HG03442 (cell line): ENCODE measurements at regions not wholly inside any gene's neighbourhood (a gene's known extent, or its start where the extent isn't known, plus 50 kb on each side); places are given as distances from the start of the nearest gene placed in this dataset.
"Not testable (repeated sequence)": the region's sequence is repeated elsewhere in the genome, so short reads cannot be mapped to it uniquely, and the experiment has no call there.

Source experiments
- ATAC-seq: cut with Tn5 transposase; IDR thresholded peaks from one replicate; pipeline ENCODE4 v1.9.1; 2021; ENCODE audit warnings: mild to moderate bottlenecking, moderate library complexity; ENCODE audit not compliant: unreplicated experiment

- no peak for ATAC-seq
These were observed 50.0 kb upstream of the ALDH1B1 start for GRCh38 chr9:38342532-38342931.

GRCh38 chr9:38342096-38342495, 50.4 kb upstream of the ALDH1B1 start:
- ATAC-seq = no peak

- no peak for ATAC-seq
These were observed 53.0 kb upstream of the ALDH1B1 start for GRCh38 chr9:38339496-38339895.

- ATAC-seq = no peak
These were observed 53.4 kb upstream of the ALDH1B1 start for GRCh38 chr9:38339087-38339486.

- no peak for ATAC-seq
These were observed 54.0 kb upstream of the ALDH1B1 start for GRCh38 chr9:38338342-38339018.

GRCh38 chr9:38337706-38338264, 54.7 kb upstream of the ALDH1B1 start:
- no peak for ATAC-seq

GRCh38 chr9:38337181-38337580, 55.3 kb upstream of the ALDH1B1 start:
- no peak for ATAC-seq

- no peak for ATAC-seq
These were observed 56.2 kb upstream of the ALDH1B1 start for GRCh38 chr9:38336341-38336740.

GRCh38 chr9:38335686-38336085, 56.8 kb upstream of the ALDH1B1 start:
- no peak for ATAC-seq

- ATAC-seq = no peak
These were observed 58.3 kb upstream of the ALDH1B1 start for GRCh38 chr9:38334234-38334633.

GRCh38 chr9:38333047-38333446, 59.5 kb upstream of the ALDH1B1 start:
- no peak for ATAC-seq

GRCh38 chr9:38332625-38333024, 59.9 kb upstream of the ALDH1B1 start:
- ATAC-seq = no peak

- ATAC-seq = no peak
These were observed 61.4 kb upstream of the ALDH1B1 start for GRCh38 chr9:38331141-38331540.

- no peak for ATAC-seq
These were observed 62.5 kb upstream of the ALDH1B1 start for GRCh38 chr9:38329968-38330367.

GRCh38 chr9:38328765-38329164, 63.7 kb upstream of the ALDH1B1 start:
- no peak for ATAC-seq

GRCh38 chr9:38326122-38326521, 66.4 kb upstream of the ALDH1B1 start:
- ATAC-seq = no peak

- ATAC-seq = not testable (repeated sequence)
These were observed 68.3 kb upstream of the ALDH1B1 start for GRCh38 chr9:38324213-38324612.

- no peak for ATAC-seq
These were observed 69.6 kb upstream of the ALDH1B1 start for GRCh38 chr9:38322937-38323336.

GRCh38 chr9:38319496-38320173, 72.9 kb upstream of the ALDH1B1 start:
- no peak for ATAC-seq

- ATAC-seq = peak; percentile 91
These were observed 73.6 kb upstream of the ALDH1B1 start for GRCh38 chr9:38318759-38319495.

- ATAC-seq = no peak
These were observed 76.2 kb upstream of the ALDH1B1 start for GRCh38 chr9:38316166-38316780.
